B cell (primary cell): ENCODE measurements at regions not wholly inside any gene's neighbourhood (a gene's known extent, or its start where the extent isn't known, plus 50 kb on each side); places are given as distances from the start of the nearest gene placed in this dataset.

ENCODE experiments used
- ATAC-seq: fragments of 200-7000 bp; cut with Tn5 transposase; one replicate; pipeline ENCODE4 v1.10.0; 2021; ENCODE audit warnings: low read depth, mild to moderate bottlenecking, moderate number of reproducible peaks, moderate library complexity
- CTCF ChIA-PET: fragments of 350-600 bp; sonication (Branson Sonifier 250); formaldehyde crosslinking; loops from one replicate; lab custom pipeline; 2021; ENCODE audit warnings: antibody characterized with exemption, inconsistent platforms; lab: Charles Lee
- POLR2A ChIA-PET: fragments of 350-600 bp; sonication (Branson Sonifier 250); formaldehyde crosslinking; loops from one replicate; lab custom pipeline; 2021; ENCODE audit warnings: antibody characterized with exemption; lab: Charles Lee
- DNase-seq: peaks from one replicate; pipeline ENCODE4 v3.0.0; 2013
- H2AFZ ChIP-seq: 2 replicates; pipeline ENCODE4 v1.6.1; 2012; ENCODE audit warnings: mild to moderate bottlenecking, low read depth, low read length; ENCODE audit not compliant: insufficient read depth, poor library complexity, severe bottlenecking
- H3K27ac ChIP-seq, 2 donors: 1 replicate in 1 of 2; 2 replicates in 1 of 2; pipeline ENCODE4 v1.5.1; 2012 to 2013; ENCODE audit warnings: low read length in 2 of 2, mild to moderate bottlenecking in 2 of 2, moderate library complexity in 1 of 2
- H3K27me3 ChIP-seq, 4 experiments: fragments of 200-600 bp in 1 of 4; sonication (generic) in 1 of 4; replicated peaks in 1 of 4; 1 replicate in 2 of 4; 2 replicates in 2 of 4; pipeline versions ENCODE4 v1.6.1 to v1.7.0; 2013 to 2016; ENCODE audit warnings: low read length in 3 of 4, mild to moderate bottlenecking in 2 of 4, mixed read lengths in 1 of 4, moderate library complexity in 1 of 4; ENCODE audit not compliant: insufficient read depth in 4 of 4, control insufficient read depth in 3 of 4; ENCODE audit errors: control extremely low read depth in 1 of 4
- H3K36me3 ChIP-seq, 2 experiments: replicated peaks in 1 of 2; 1 replicate in 1 of 2; 2 replicates in 1 of 2; pipeline versions ENCODE4 v1.6.1 to v1.7.1; 2013; ENCODE audit warnings: low read length in 1 of 2; ENCODE audit not compliant: insufficient read depth in 2 of 2, control insufficient read depth in 1 of 2; ENCODE audit errors: control extremely low read depth in 1 of 2, extremely low read depth in 1 of 2
- H3K4me1 ChIP-seq, 2 donors: fragments of 200-600 bp in 1 of 2; sonication (generic) in 1 of 2; 1 replicate in 1 of 2; 2 replicates in 1 of 2; pipeline versions ENCODE4 v1.5.1 to v1.6.1; 2013 to 2017; ENCODE audit warnings: low read length in 2 of 2; ENCODE audit not compliant: control insufficient read depth in 2 of 2, insufficient read depth in 2 of 2
- H3K4me2 ChIP-seq: replicated peaks from 2 replicates; pipeline ENCODE3; 2012; ENCODE audit warnings: mild to moderate bottlenecking, low read depth, low read length; ENCODE audit not compliant: poor library complexity, severe bottlenecking
- H3K4me3 ChIP-seq, 5 experiments: fragments of 200-600 bp in 1 of 5; sonication (generic) in 1 of 5; 1 replicate in 3 of 5; 2 replicates in 2 of 5; pipeline versions ENCODE4 v1.5.1 to v1.7.0; 2011 to 2016; ENCODE audit warnings: low read length in 4 of 5, mild to moderate bottlenecking in 4 of 5, low read depth in 2 of 5, control low read depth in 1 of 5, moderate library complexity in 1 of 5; ENCODE audit not compliant: insufficient read depth in 1 of 5; ENCODE audit errors: control extremely low read depth in 1 of 5, extremely low read depth in 1 of 5
- H3K79me2 ChIP-seq: fragments of 200-600 bp; sonication (generic); one replicate; pipeline ENCODE4 v1.6.0; 2016; ENCODE audit warnings: low read length; ENCODE audit not compliant: control insufficient read depth, insufficient read depth
- H3K9ac ChIP-seq: fragments of 200-600 bp; sonication (generic); 2 replicates; pipeline ENCODE4 v1.6.1; 2017; ENCODE audit warnings: mild to moderate bottlenecking, low read length, moderate library complexity
- H3K9me3 ChIP-seq, 3 donors: one replicate each; pipeline versions ENCODE4 v1.6.1 to v1.7.1; 2013; ENCODE audit warnings: low read length in 2 of 3; ENCODE audit not compliant: control insufficient read depth in 2 of 3, insufficient read depth in 1 of 3; ENCODE audit errors: control extremely low read depth in 1 of 3
- H4K20me1 ChIP-seq: 2 replicates; pipeline ENCODE4 v1.6.0; 2012; ENCODE audit warnings: mild to moderate bottlenecking, low read length; ENCODE audit not compliant: insufficient read depth, control insufficient read depth, poor library complexity, severe bottlenecking
- H3K27ac Mint-ChIP-seq: one replicate; pipeline ENCODE4 v1.8.0; 2021; ENCODE audit warnings: mixed read lengths
- H3K27me3 Mint-ChIP-seq: one replicate; pipeline ENCODE4 v1.8.0; 2021; ENCODE audit warnings: mixed read lengths
- H3K4me1 Mint-ChIP-seq: one replicate; pipeline ENCODE4 v1.8.0; 2021; ENCODE audit warnings: mixed read lengths
- H3K4me3 Mint-ChIP-seq: one replicate; pipeline ENCODE4 v1.8.0; 2021; ENCODE audit warnings: mixed read lengths
- H3K9me3 Mint-ChIP-seq: one replicate; pipeline ENCODE4 v1.8.0; 2022; ENCODE audit warnings: mixed read lengths; ENCODE audit not compliant: insufficient read depth
- CTCF ChIP-seq: fragments of 200-600 bp; IDR thresholded peaks from one replicate; pipeline ENCODE4 v1.8.0; 2022; ENCODE audit warnings: antibody characterized with exemption, mild to moderate bottlenecking
- EZH2 ChIP-seq: IDR thresholded peaks from 2 replicates; pipeline ENCODE4 v1.6.1; 2012; ENCODE audit warnings: borderline replicate concordance, low read depth, mild to moderate bottlenecking, moderate library complexity, low read length; ENCODE audit not compliant: insufficient read depth, poor library complexity, severe bottlenecking
- WGBS: methylation state at CpG from one replicate; pipeline ENCODE4 v1.1.5; 2013; ENCODE audit warnings: missing lambda C conversion rate; ENCODE audit not compliant: insufficient coverage; 5-methylcytosine and 5-hydroxymethylcytosine counted together
- intact Hi-C: fragments of 100-400 bp; cut with micrococcal nuclease; formaldehyde crosslinking; loops from one replicate; pipeline ENCODE4 v1.10.0; 2022

- POLR2A ChIA-PET: no interaction called here
- no peak overlapping the region for H3K27ac Mint-ChIP-seq
- no peaks in the 10 kb centered on the region for H3K9me3 Mint-ChIP-seq
- ATAC-seq (no peak), DNase-seq (no peak)
- Histone ChIP-seq H3K27ac (no peak overlapping the region), H4K20me1 (no peaks in the 10 kb centered on the region), H3K9ac (no peak overlapping the region), H3K36me3 (no peaks in the 10 kb centered on the region), H3K4me2 (no peak overlapping the region), H3K9me3 (no peaks in the 10 kb centered on the region), H2AFZ (no peak overlapping the region), H3K4me1 (no peaks in the 10 kb centered on the region), H3K27me3 (no peaks in the 10 kb centered on the region), H3K4me3 (no peak overlapping the region), H3K79me2 (no peaks in the 10 kb centered on the region)
- WGBS: 100% methylated on average over 2 of the region's 4 CpGs
- intact Hi-C loops: loop anchor here (10.0 kb wide), 1 partner anchor 95 kb away; no protein-coding TSS in a partner anchor
- H3K4me1 Mint-ChIP-seq: no peaks in the 10 kb centered on the region
- TF ChIP-seq CTCF (no peak), EZH2 (no peak)
- CTCF ChIA-PET: no interaction called here
- H3K27me3 Mint-ChIP-seq: no peaks in the 10 kb centered on the region
- no peak overlapping the region for H3K4me3 Mint-ChIP-seq
Measured at GRCh38 chr6:134429861-134430380, 112.0 kb upstream of the SGK1 start.

- ATAC-seq (no peak), DNase-seq (no peak)
- WGBS: no CpG with 5 or more reads among the region's 1 CpG
- Mint-ChIP-seq H3K9me3 (no peaks in the 10 kb centered on the region), H3K4me1 (peaks cover 4% of the 10 kb centered on the region), H3K4me3 (no peak overlapping the region), H3K27me3 (no peaks in the 10 kb centered on the region), H3K27ac (no peak overlapping the region)
- Histone ChIP-seq H4K20me1 (no peaks in the 10 kb centered on the region), H3K4me2 (no peak overlapping the region), H3K4me3 (no peak overlapping the region), H3K4me1 (no peaks in the 10 kb centered on the region), H3K9ac (no peak overlapping the region), H3K36me3 (no peaks in the 10 kb centered on the region), H2AFZ (no peak overlapping the region), H3K9me3 (no peaks in the 10 kb centered on the region), H3K27me3 (no peaks in the 10 kb centered on the region), H3K27ac (no peak overlapping the region), H3K79me2 (no peaks in the 10 kb centered on the region)
- CTCF ChIA-PET: no interaction called here
- TF ChIP-seq CTCF (no peak), EZH2 (no peak)
- intact Hi-C loops: no loop called here
- POLR2A ChIA-PET: no interaction called here
Measured at GRCh38 chr6:134427721-134428120, 109.8 kb upstream of the SGK1 start.
